ENCODE measurements at regions not wholly inside any gene's neighbourhood (a gene's known extent, or its start where the extent isn't known, plus 50 kb on each side); places are given as distances from the start of the nearest gene placed in this dataset.

- no peaks in the 10 kb centered on the region for H3K36me3 Mint-ChIP-seq (ENCODE audit: low read depth)
- Histone ChIP-seq H3K4me1 (ENCODE audit: insufficient read depth, low read length) (peaks cover 6% of the 10 kb centered on the region), H3K27me3 (ENCODE audit: control insufficient read depth in 1 of 2, insufficient read depth in 2 of 2, low read length in 2 of 2) (no peaks in the 10 kb centered on the region), H3K4me3 (ENCODE audit: low read length) (no peak overlapping the region), H3K36me3 (ENCODE audit: insufficient read depth, low read length) (no peaks in the 10 kb centered on the region), H3K27ac (ENCODE audit: low read depth in 1 of 2, low read length in 2 of 2) (no peak overlapping the region), H3K9me3 (ENCODE audit: control insufficient read depth in 1 of 2, insufficient read depth in 1 of 2, low read length in 2 of 2) (peaks cover 7 to 11% of the 10 kb centered on the region in 2 experiments)
- H3K4me1 Mint-ChIP-seq (ENCODE audit: low read depth): no peaks in the 10 kb centered on the region
- CTCF ChIA-PET: interaction anchor here (0.7 to 2.0 kb wide), 9 partner anchors 8 to 652 kb away, joined by 3 to 28 read pairs (median 4); no protein-coding TSS in a partner anchor
- DNase-seq (no peak), ATAC-seq (ENCODE audit: poor library complexity) (no peak)
- no peak overlapping the region for H3K27ac Mint-ChIP-seq
- POLR2A ChIA-PET: interaction anchor here (1.2 kb wide), 1 partner anchor 645 kb away, joined by 3 read pairs; no protein-coding TSS in a partner anchor
- peaks cover 6% of the 10 kb centered on the region for H3K27me3 Mint-ChIP-seq
- H3K4me3 Mint-ChIP-seq: no peak overlapping the region
- intact Hi-C loops (cut with DNase I, micrococcal nuclease): loop anchor here in 1 of 2 experiments (2.0 kb wide), 1 partner anchor 429 kb away; no protein-coding TSS in a partner anchor
- TF ChIP-seq, protein P1, sequence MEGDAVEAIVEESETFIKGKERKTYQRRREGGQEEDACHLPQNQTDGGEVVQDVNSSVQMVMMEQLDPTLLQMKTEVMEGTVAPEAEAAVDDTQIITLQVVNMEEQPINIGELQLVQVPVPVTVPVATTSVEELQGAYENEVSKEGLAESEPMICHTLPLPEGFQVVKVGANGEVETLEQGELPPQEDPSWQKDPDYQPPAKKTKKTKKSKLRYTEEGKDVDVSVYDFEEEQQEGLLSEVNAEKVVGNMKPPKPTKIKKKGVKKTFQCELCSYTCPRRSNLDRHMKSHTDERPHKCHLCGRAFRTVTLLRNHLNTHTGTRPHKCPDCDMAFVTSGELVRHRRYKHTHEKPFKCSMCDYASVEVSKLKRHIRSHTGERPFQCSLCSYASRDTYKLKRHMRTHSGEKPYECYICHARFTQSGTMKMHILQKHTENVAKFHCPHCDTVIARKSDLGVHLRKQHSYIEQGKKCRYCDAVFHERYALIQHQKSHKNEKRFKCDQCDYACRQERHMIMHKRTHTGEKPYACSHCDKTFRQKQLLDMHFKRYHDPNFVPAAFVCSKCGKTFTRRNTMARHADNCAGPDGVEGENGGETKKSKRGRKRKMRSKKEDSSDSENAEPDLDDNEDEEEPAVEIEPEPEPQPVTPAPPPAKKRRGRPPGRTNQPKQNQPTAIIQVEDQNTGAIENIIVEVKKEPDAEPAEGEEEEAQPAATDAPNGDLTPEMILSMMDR (IDR thresholded peaks at IDR 0.05): no peak
- H3K9me3 Mint-ChIP-seq: peaks cover 7% of the 10 kb centered on the region
Measured at GRCh38 chr14:71752111-71752738, 180.0 kb upstream of the RGS6 start.

DNA sequence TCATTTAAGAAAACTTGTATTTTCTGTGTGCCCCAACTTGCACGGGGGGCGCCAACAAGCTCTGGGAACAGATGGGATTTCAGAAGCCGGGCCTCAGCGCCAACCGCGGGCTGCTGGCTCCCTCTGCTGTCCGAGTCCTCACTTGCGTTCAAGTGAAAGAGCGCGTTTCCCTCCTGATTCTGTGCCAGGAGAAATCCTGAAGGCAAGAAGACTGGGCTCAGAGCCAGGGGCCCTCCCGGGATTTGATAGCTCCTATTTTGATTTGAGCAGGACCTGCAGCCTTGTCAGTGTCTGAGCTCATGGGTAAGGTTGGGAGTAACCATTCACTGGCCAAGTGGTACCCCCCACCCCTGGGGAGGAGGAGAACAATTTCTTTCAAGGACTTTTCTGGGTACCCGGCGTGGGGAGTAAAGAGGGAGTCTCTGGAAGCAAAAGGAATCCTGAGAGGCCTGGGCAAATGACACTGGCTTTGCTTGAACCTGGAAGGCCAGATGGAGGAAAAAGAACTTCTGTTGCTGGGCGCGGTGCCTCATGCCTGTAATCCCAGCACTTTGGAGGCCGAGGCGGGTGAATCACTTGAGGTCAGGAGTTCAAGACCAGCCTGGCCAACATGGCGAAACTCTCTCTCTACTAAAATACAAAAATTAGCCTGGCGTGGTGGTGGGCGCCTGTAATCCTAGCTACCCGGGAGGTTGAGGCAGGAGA lies 179.0 kb upstream of the RGS6 start:
- Histone ChIP-seq H3K36me3 (ENCODE audit: insufficient read depth, low read length) (no peaks in the 10 kb centered on the region), H3K4me3 (ENCODE audit: low read length) (no peak overlapping the region), H3K27ac (ENCODE audit: low read depth in 1 of 2, low read length in 2 of 2) (no peak overlapping the region), H3K27me3 (ENCODE audit: control insufficient read depth in 1 of 2, insufficient read depth in 2 of 2, low read length in 2 of 2) (no peaks in the 10 kb centered on the region), H3K4me1 (ENCODE audit: insufficient read depth, low read length) (peaks cover 6% of the 10 kb centered on the region), H3K9me3 (ENCODE audit: control insufficient read depth in 1 of 2, insufficient read depth in 1 of 2, low read length in 2 of 2) (peaks cover 2 to 6% of the 10 kb centered on the region in 2 experiments)
- ChIA-PET POLR2A (interaction anchor here (0.6 to 1.2 kb wide), 2 partner anchors 432 to 646 kb away, joined by 3 to 4 read pairs; no protein-coding TSS in a partner anchor), CTCF (interaction anchor here (0.7 to 2.0 kb wide), 10 partner anchors 9 to 653 kb away, joined by 3 to 28 read pairs (median 4); partner anchors contain the start of gene SIPA1L1)
- Mint-ChIP-seq H3K9me3 (peaks cover 3% of the 10 kb centered on the region), H3K27ac (no peak overlapping the region), H3K4me1 (ENCODE audit: low read depth) (no peaks in the 10 kb centered on the region), H3K36me3 (ENCODE audit: low read depth) (no peaks in the 10 kb centered on the region), H3K27me3 (peaks cover 6% of the 10 kb centered on the region), H3K4me3 (no peak overlapping the region)
- no peak for ATAC-seq (ENCODE audit: poor library complexity)
- peak; percentile 47 to 81 (median 62) for DNase-seq
- TF ChIP-seq, protein P1 (IDR thresholded peaks at IDR 0.05): peak; percentile 92
- intact Hi-C loops (cut with DNase I, micrococcal nuclease): loop anchor here (1.0 to 2.0 kb wide), 4 partner anchors 430 to 649 kb away; no protein-coding TSS in a partner anchor

GRCh38 chr14:71753976-71754375 lies 178.3 kb upstream of the RGS6 start:
- POLR2A ChIA-PET: no interaction called here
- Mint-ChIP-seq H3K27ac (no peak overlapping the region), H3K27me3 (peaks cover 6% of the 10 kb centered on the region), H3K9me3 (peaks cover under 1% of the 10 kb centered on the region), H3K4me1 (ENCODE audit: low read depth) (no peaks in the 10 kb centered on the region), H3K36me3 (ENCODE audit: low read depth) (no peaks in the 10 kb centered on the region), H3K4me3 (no peak overlapping the region)
- Histone ChIP-seq H3K4me1 (ENCODE audit: insufficient read depth, low read length) (peaks cover 6% of the 10 kb centered on the region), H3K36me3 (ENCODE audit: insufficient read depth, low read length) (no peaks in the 10 kb centered on the region), H3K9me3 (ENCODE audit: control insufficient read depth in 1 of 2, insufficient read depth in 1 of 2, low read length in 2 of 2) (no peaks in the 10 kb centered on the region), H3K27ac (ENCODE audit: low read depth in 1 of 2, low read length in 2 of 2) (no peak overlapping the region), H3K27me3 (ENCODE audit: control insufficient read depth in 1 of 2, insufficient read depth in 2 of 2, low read length in 2 of 2) (no peaks in the 10 kb centered on the region), H3K4me3 (ENCODE audit: low read length) (no peak overlapping the region)
- CTCF ChIA-PET: no interaction called here
- intact Hi-C loops (cut with DNase I, micrococcal nuclease): loop anchor here (1.0 to 2.0 kb wide), 4 partner anchors 431 to 650 kb away; no protein-coding TSS in a partner anchor
- ATAC-seq (ENCODE audit: poor library complexity): no peak
- no peak for DNase-seq
- TF ChIP-seq, protein P1 (IDR thresholded peaks at IDR 0.05): no peak
